CD14-positive monocyte (primary cell): ENCODE measurements at regions not wholly inside any gene's neighbourhood (a gene's known extent, or its start where the extent isn't known, plus 50 kb on each side); places are given as distances from the start of the nearest gene placed in this dataset.
"Not testable (repeated sequence)": the region's sequence is repeated elsewhere in the genome, so short reads cannot be mapped to it uniquely, and the experiment has no call there.

Source experiments
- DNase-seq, 3 donors: peaks; one replicate each; pipeline ENCODE4 v3.0.0-alpha.2; 2011 to 2022
- H2AFZ ChIP-seq: 2 replicates; pipeline ENCODE4 v1.6.0; 2012; ENCODE audit warnings: mild to moderate bottlenecking, low read depth, low read length, inconsistent platforms; ENCODE audit not compliant: insufficient read depth, poor library complexity, severe bottlenecking
- H3K27ac ChIP-seq, 2 donors: 1 replicate in 1 of 2; 2 replicates in 1 of 2; pipeline ENCODE4 v1.5.1; 2012 to 2013; ENCODE audit warnings: low read length in 2 of 2, control low read depth in 1 of 2, inconsistent platforms in 1 of 2, low read depth in 1 of 2, mild to moderate bottlenecking in 1 of 2
- H3K27me3 ChIP-seq, 2 donors: one replicate each; pipeline versions ENCODE4 v1.6.0 to v1.6.1; 2011 to 2013; ENCODE audit warnings: low read length in 2 of 2; ENCODE audit not compliant: control insufficient read depth in 2 of 2, insufficient read depth in 2 of 2
- H3K36me3 ChIP-seq, 2 donors: replicated peaks in 1 of 2; 1 replicate in 1 of 2; 2 replicates in 1 of 2; pipeline versions ENCODE4 v1.5.1 to v1.6.1; 2012 to 2013; ENCODE audit warnings: low read length in 2 of 2, control low read depth in 1 of 2, inconsistent platforms in 1 of 2, mild to moderate bottlenecking in 1 of 2; ENCODE audit not compliant: insufficient read depth in 2 of 2, control insufficient read depth in 1 of 2
- H3K4me1 ChIP-seq, 2 donors: 1 replicate in 1 of 2; 2 replicates in 1 of 2; pipeline versions ENCODE4 v1.5.1 to v1.6.1; 2012 to 2013; ENCODE audit warnings: low read length in 2 of 2, control low read depth in 1 of 2, inconsistent platforms in 1 of 2, mild to moderate bottlenecking in 1 of 2, moderate library complexity in 1 of 2; ENCODE audit not compliant: insufficient read depth in 2 of 2, control insufficient read depth in 1 of 2
- H3K4me2 ChIP-seq: replicated peaks from 2 replicates; pipeline ENCODE3; 2012; ENCODE audit warnings: low read length, moderate library complexity, mild to moderate bottlenecking; ENCODE audit not compliant: poor library complexity, severe bottlenecking; ENCODE audit errors: extremely low read depth
- H3K4me3 ChIP-seq, 3 experiments: fragments of 200-600 bp in 1 of 3; sonication (generic) in 1 of 3; replicated peaks in 1 of 3; 1 replicate in 2 of 3; 2 replicates in 1 of 3; pipeline ENCODE4 v1.5.1; 2011 to 2013; ENCODE audit warnings: low read length in 3 of 3, mild to moderate bottlenecking in 3 of 3, control low read depth in 2 of 3, low read depth in 2 of 3, inconsistent platforms in 1 of 3, moderate library complexity in 1 of 3
- H3K79me2 ChIP-seq: 2 replicates; pipeline ENCODE4 v1.6.0; 2012; ENCODE audit warnings: mild to moderate bottlenecking, control low read depth, inconsistent platforms, low read length, moderate library complexity; ENCODE audit not compliant: insufficient read depth
- H3K9ac ChIP-seq: 2 replicates; pipeline ENCODE4 v1.6.0; 2017; ENCODE audit warnings: low read length, mild to moderate bottlenecking; ENCODE audit not compliant: insufficient read depth, poor library complexity, severe bottlenecking
- H3K9me3 ChIP-seq, 2 donors: replicated peaks in 1 of 2; 1 replicate in 1 of 2; 2 replicates in 1 of 2; pipeline versions ENCODE4 v1.5.1 to v1.6.1; 2012 to 2013; ENCODE audit warnings: low read length in 2 of 2, control low read depth in 1 of 2; ENCODE audit not compliant: control insufficient read depth in 1 of 2, insufficient read depth in 1 of 2
- H4K20me1 ChIP-seq: 2 replicates; pipeline ENCODE4 v1.6.0; 2012; ENCODE audit warnings: mild to moderate bottlenecking, low read length, control low read depth, moderate library complexity; ENCODE audit not compliant: insufficient read depth
- H3K27ac Mint-ChIP-seq, 7 donors: one replicate each; pipeline ENCODE4 v1.8.0; 2020; ENCODE audit warnings: mild to moderate bottlenecking in 7 of 7, mixed read lengths in 7 of 7, moderate library complexity in 6 of 7, inconsistent platforms in 2 of 7
- H3K27me3 Mint-ChIP-seq, 3 donors: one replicate each; pipeline ENCODE4 v1.8.0; 2021 to 2022; ENCODE audit warnings: low read depth in 3 of 3, mild to moderate bottlenecking in 3 of 3, mixed read lengths in 3 of 3, moderate library complexity in 3 of 3, inconsistent platforms in 1 of 3
- H3K36me3 Mint-ChIP-seq, 2 donors: one replicate each; pipeline ENCODE4 v1.8.0; 2020; ENCODE audit warnings: mixed read lengths in 2 of 2, inconsistent platforms in 1 of 2, mild to moderate bottlenecking in 1 of 2
- H3K4me1 Mint-ChIP-seq: one replicate; pipeline ENCODE4 v1.8.0; 2020; ENCODE audit warnings: mild to moderate bottlenecking, mixed read lengths
- H3K4me3 Mint-ChIP-seq, 2 donors: one replicate each; pipeline ENCODE4 v1.8.0; 2020; ENCODE audit warnings: mild to moderate bottlenecking in 2 of 2, mixed read lengths in 2 of 2, moderate library complexity in 1 of 2
- H3K9me3 Mint-ChIP-seq, 7 donors: one replicate each; pipeline ENCODE4 v1.8.0; 2020 to 2022; ENCODE audit warnings: mixed read lengths in 7 of 7, mild to moderate bottlenecking in 6 of 7, moderate library complexity in 6 of 7, inconsistent platforms in 2 of 7
- CTCF ChIP-seq: fragments of 200-600 bp; IDR thresholded peaks from one replicate; pipeline ENCODE4 v1.8.0; 2022; ENCODE audit warnings: antibody characterized with exemption, mild to moderate bottlenecking
- WGBS: methylation state at CpG from one replicate; pipeline ENCODE4 v1.1.5; 2013; ENCODE audit warnings: missing lambda C conversion rate; ENCODE audit not compliant: insufficient coverage; 5-methylcytosine and 5-hydroxymethylcytosine counted together
- intact Hi-C, 2 donors: fragments of 100-400 bp; cut with micrococcal nuclease; formaldehyde crosslinking; loops; one replicate each; pipeline versions ENCODE4 v1.15.0 to v1.15.1; 2023

DNA sequence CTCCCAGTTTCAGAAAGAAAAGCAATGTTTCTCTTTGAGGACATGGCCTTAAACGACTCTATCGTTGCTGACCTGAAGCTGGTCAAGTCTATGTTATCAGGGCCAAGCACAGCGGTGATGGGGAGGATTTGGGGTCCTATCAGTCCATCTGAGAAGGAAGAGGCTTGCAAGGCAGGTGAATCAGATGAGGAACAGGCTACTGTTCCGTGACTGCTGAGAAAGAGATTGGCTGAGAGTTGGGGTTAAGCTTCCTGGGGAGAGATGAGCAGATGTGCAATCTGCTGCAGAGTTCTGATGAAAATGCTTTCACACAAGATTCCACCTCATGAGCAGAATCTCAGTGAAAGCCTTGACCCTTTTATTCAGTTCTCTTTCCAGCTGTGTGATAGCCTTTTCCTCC, 168.3 kb upstream of the STMND1 start:
- Histone ChIP-seq H3K9me3 (no peaks in the 10 kb centered on the region), H3K9ac (no peak overlapping the region), H3K36me3 (no peaks in the 10 kb centered on the region), H3K79me2 (no peaks in the 10 kb centered on the region), H3K27me3 (peaks cover 2 to 5% of the 10 kb centered on the region in 2 donors), H3K4me3 (no peak overlapping the region), H4K20me1 (no peaks in the 10 kb centered on the region), H3K4me2 (no peak overlapping the region), H3K27ac (no peak overlapping the region), H3K4me1 (no peaks in the 10 kb centered on the region), H2AFZ (no peak overlapping the region)
- WGBS: 88% methylated on average over 4 of the region's 4 CpGs
- Mint-ChIP-seq H3K36me3 (no peaks in the 10 kb centered on the region), H3K27me3 (peaks cover 2 to 10% (median 3%) of the 10 kb centered on the region in 3 donors), H3K9me3 (peaks cover 0 to 2% (median 0%) of the 10 kb centered on the region in 7 donors), H3K4me1 (no peaks in the 10 kb centered on the region), H3K4me3 (no peak overlapping the region), H3K27ac (no peak overlapping the region)
- intact Hi-C loops: no loop called here
- DNase-seq: no peak
- TF ChIP-seq CTCF: no peak

DNA sequence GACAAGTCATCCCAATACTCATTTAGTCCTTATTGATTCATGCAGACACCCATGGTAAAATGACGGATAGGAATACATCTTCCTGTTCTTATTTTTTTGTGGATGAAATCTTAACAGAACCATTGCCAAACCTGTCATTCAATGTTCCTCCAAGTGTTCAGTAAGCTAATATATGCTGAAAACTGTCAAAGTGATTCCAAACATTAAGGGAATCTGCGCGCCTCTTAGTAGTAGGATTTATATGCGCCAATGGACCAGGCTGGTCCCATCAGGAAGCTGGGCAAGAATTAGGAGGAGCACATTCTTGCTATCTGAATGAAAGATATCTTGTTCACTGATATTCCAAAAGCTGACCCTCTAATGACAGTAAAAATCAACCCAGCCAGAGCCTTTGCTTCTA, 168.9 kb upstream of the STMND1 start:
- Mint-ChIP-seq H3K36me3 (no peaks in the 10 kb centered on the region), H3K4me3 (no peak overlapping the region), H3K27ac (no peak overlapping the region), H3K9me3 (peaks cover 0 to 2% (median 0%) of the 10 kb centered on the region in 7 donors), H3K4me1 (no peaks in the 10 kb centered on the region), H3K27me3 (peaks cover 2 to 10% (median 3%) of the 10 kb centered on the region in 3 donors)
- H3K4me3 ChIP-seq: no peak overlapping the region
- no peaks in the 10 kb centered on the region for H3K9me3 ChIP-seq
- H2AFZ ChIP-seq: no peak overlapping the region
- no peak for TF ChIP-seq CTCF
- intact Hi-C loops: no loop called here
- WGBS: 100% methylated on average over 3 of the region's 4 CpGs
- H3K27me3 ChIP-seq: peaks cover 2 to 5% of the 10 kb centered on the region in 2 donors
- no peak overlapping the region for H3K9ac ChIP-seq
- no peaks in the 10 kb centered on the region for H3K36me3 ChIP-seq
- H3K79me2 ChIP-seq: no peaks in the 10 kb centered on the region
- no peak for DNase-seq
- H3K4me1 ChIP-seq: no peaks in the 10 kb centered on the region
- no peak overlapping the region for H3K27ac ChIP-seq
- no peak overlapping the region for H3K4me2 ChIP-seq
- no peaks in the 10 kb centered on the region for H4K20me1 ChIP-seq

- H2AFZ ChIP-seq, intact Hi-C loops, H3K36me3 ChIP-seq, H3K9me3 Mint-ChIP-seq, H3K36me3 Mint-ChIP-seq, H3K27me3 ChIP-seq, H3K4me3 Mint-ChIP-seq, H3K27ac Mint-ChIP-seq, DNase-seq, H3K9me3 ChIP-seq, H3K4me3 ChIP-seq, H3K4me1 ChIP-seq, H3K9ac ChIP-seq, H4K20me1 ChIP-seq, H3K79me2 ChIP-seq, H3K4me1 Mint-ChIP-seq, H3K27ac ChIP-seq, H3K27me3 Mint-ChIP-seq, H3K4me2 ChIP-seq: not testable (repeated sequence)
Observed at GRCh38 chr6:16931079-16931478, 169.8 kb upstream of the ATXN1 start.
